ENCODE measurements at regions not wholly inside any gene's neighbourhood (a gene's known extent, or its start where the extent isn't known, plus 50 kb on each side); places are given as distances from the start of the nearest gene placed in this dataset.

DNA sequence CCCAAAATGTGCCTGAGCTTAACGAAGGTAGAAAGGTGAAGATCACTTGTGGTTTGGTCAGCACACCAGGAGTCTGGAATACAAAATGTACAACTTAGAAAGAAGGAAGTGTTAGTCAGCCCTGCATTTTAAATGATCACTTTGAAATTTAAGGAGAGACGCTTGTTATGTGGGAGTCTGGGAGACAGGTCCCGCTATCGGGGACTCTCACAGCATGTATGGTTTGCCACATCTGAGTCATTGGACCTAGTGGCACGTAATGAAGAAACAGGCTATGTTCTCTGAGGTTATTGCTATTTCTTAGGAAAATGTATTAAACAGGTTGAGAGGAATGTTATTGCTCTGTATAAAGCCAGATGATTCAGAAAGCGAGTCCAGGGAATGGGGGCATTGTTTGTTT, 2362.5 kb upstream of the WWC1 start:
- dilution Hi-C loops (cut with MboI; ENCODE audit: extremely low pct_ligation_motif_present, low sequenced_read_pairs), result no loop called here
- TF ChIP-seq, protein P1, sequence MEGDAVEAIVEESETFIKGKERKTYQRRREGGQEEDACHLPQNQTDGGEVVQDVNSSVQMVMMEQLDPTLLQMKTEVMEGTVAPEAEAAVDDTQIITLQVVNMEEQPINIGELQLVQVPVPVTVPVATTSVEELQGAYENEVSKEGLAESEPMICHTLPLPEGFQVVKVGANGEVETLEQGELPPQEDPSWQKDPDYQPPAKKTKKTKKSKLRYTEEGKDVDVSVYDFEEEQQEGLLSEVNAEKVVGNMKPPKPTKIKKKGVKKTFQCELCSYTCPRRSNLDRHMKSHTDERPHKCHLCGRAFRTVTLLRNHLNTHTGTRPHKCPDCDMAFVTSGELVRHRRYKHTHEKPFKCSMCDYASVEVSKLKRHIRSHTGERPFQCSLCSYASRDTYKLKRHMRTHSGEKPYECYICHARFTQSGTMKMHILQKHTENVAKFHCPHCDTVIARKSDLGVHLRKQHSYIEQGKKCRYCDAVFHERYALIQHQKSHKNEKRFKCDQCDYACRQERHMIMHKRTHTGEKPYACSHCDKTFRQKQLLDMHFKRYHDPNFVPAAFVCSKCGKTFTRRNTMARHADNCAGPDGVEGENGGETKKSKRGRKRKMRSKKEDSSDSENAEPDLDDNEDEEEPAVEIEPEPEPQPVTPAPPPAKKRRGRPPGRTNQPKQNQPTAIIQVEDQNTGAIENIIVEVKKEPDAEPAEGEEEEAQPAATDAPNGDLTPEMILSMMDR (optimal IDR thresholded peaks at IDR 0.05 in 1 of 3, IDR thresholded peaks at IDR 0.05 in 1 of 3, conservative IDR thresholded peaks at IDR 0.05 in 1 of 3; ENCODE audit: extremely low read depth in 1 of 3, insufficient read depth in 2 of 3, low read length in 3 of 3), result no peak
- TF ChIP-seq EZH2 (IDR thresholded peaks at IDR 0.05; ENCODE audit: low read length), result no peak
- Histone ChIP-seq H3K27ac (ENCODE audit: control insufficient read depth, insufficient read depth, low read length) (no peak overlapping the region), H3K27me3 (ENCODE audit: control insufficient read depth, extremely low read depth, insufficient read depth, low read length) (no peaks in the 10 kb centered on the region), H3K79me2 (ENCODE audit: control insufficient read depth, insufficient read depth, low read length) (no peaks in the 10 kb centered on the region), H3K36me3 (ENCODE audit: control insufficient read depth in 2 of 2, extremely low read depth in 1 of 2, insufficient read depth in 2 of 2, low read length in 2 of 2) (no peaks in the 10 kb centered on the region), H3K4me2 (ENCODE audit: control insufficient read depth, extremely low read depth, insufficient read depth, low read depth, low read length) (no peak overlapping the region), H3K9ac (ENCODE audit: control insufficient read depth, extremely low read depth, insufficient read depth, low read length) (no peak overlapping the region), H3K4me3 (ENCODE audit: control insufficient read depth in 2 of 3, extremely low read depth in 1 of 3, insufficient read depth in 2 of 3, low read depth in 1 of 3, low read length in 3 of 3) (no peak overlapping the region), H3K9me3 (ENCODE audit: control insufficient read depth, low read depth, low read length) (no peaks in the 10 kb centered on the region), H4K20me1 (ENCODE audit: control insufficient read depth, extremely low read depth, insufficient read depth, low read length) (no peaks in the 10 kb centered on the region), H3K9me1 (ENCODE audit: control insufficient read depth, extremely low read depth, insufficient read depth, low read length) (no peaks in the 10 kb centered on the region), H2AFZ (ENCODE audit: control insufficient read depth, low read length) (no peak overlapping the region), H3K4me1 (ENCODE audit: control insufficient read depth, extremely low read depth, insufficient read depth, low read length) (no peaks in the 10 kb centered on the region)
- FAIRE-seq (no peak), DNase-seq (ENCODE audit: low read depth, low spot score) (no peak)

GRCh38 chr5:165940541-165940940, 2350.9 kb upstream of the WWC1 start:
- FAIRE-seq (no peak), DNase-seq (ENCODE audit: low read depth, low spot score) (no peak)
- dilution Hi-C loops (cut with MboI; ENCODE audit: extremely low pct_ligation_motif_present, low sequenced_read_pairs), result no loop called here
- Histone ChIP-seq H3K36me3 (ENCODE audit: control insufficient read depth in 2 of 2, extremely low read depth in 1 of 2, insufficient read depth in 2 of 2, low read length in 2 of 2) (no peaks in the 10 kb centered on the region), H3K9me3 (ENCODE audit: control insufficient read depth, low read depth, low read length) (no peaks in the 10 kb centered on the region), H4K20me1 (ENCODE audit: control insufficient read depth, extremely low read depth, insufficient read depth, low read length) (no peaks in the 10 kb centered on the region), H3K9me1 (ENCODE audit: control insufficient read depth, extremely low read depth, insufficient read depth, low read length) (no peaks in the 10 kb centered on the region), H3K27me3 (ENCODE audit: control insufficient read depth, extremely low read depth, insufficient read depth, low read length) (no peaks in the 10 kb centered on the region), H3K4me1 (ENCODE audit: control insufficient read depth, extremely low read depth, insufficient read depth, low read length) (no peaks in the 10 kb centered on the region), H3K9ac (ENCODE audit: control insufficient read depth, extremely low read depth, insufficient read depth, low read length) (no peak overlapping the region), H3K4me2 (ENCODE audit: control insufficient read depth, extremely low read depth, insufficient read depth, low read depth, low read length) (no peak overlapping the region), H3K4me3 (ENCODE audit: control insufficient read depth in 2 of 3, extremely low read depth in 1 of 3, insufficient read depth in 2 of 3, low read depth in 1 of 3, low read length in 3 of 3) (no peak overlapping the region), H3K27ac (ENCODE audit: control insufficient read depth, insufficient read depth, low read length) (no peak overlapping the region), H3K79me2 (ENCODE audit: control insufficient read depth, insufficient read depth, low read length) (no peaks in the 10 kb centered on the region), H2AFZ (ENCODE audit: control insufficient read depth, low read length) (no peak overlapping the region)
- TF ChIP-seq EZH2 (IDR thresholded peaks at IDR 0.05; ENCODE audit: low read length), result no peak
- TF ChIP-seq, protein P1 (optimal IDR thresholded peaks at IDR 0.05 in 1 of 3, IDR thresholded peaks at IDR 0.05 in 1 of 3, conservative IDR thresholded peaks at IDR 0.05 in 1 of 3; ENCODE audit: extremely low read depth in 1 of 3, insufficient read depth in 2 of 3, low read length in 3 of 3), result no peak

Measured in keratinocyte (primary cell).